NCI-H2029 (cell line): ENCODE measurements at regions not wholly inside any gene's neighbourhood (a gene's known extent, or its start where the extent isn't known, plus 50 kb on each side); places are given as distances from the start of the nearest gene placed in this dataset.

Source experiments
- DNase-seq: peaks from one replicate; lab custom pipeline; 2025; lab: John Stamatoyannopoulos, UW

DNA sequence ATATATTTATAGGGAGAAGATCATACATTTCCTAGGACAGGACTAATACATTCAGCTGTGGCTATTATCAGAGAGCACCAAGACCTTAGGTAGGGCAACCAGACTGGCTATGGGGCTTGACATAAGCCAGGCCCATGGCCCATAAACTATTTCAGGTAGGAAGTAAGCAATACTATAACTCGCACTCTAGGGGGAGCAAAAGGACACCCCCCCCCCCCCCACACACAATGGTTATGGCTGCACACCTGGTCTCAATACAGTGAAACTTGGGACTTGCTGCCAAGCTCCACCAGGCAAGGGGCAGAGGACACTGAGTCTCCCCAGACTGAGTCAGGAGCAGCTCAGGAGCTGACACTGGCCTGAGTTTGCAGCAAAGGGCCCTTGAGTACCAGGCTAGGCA lies 348.9 kb upstream of the ASIC2 start:
- DNase-seq, result no peak

DNA sequence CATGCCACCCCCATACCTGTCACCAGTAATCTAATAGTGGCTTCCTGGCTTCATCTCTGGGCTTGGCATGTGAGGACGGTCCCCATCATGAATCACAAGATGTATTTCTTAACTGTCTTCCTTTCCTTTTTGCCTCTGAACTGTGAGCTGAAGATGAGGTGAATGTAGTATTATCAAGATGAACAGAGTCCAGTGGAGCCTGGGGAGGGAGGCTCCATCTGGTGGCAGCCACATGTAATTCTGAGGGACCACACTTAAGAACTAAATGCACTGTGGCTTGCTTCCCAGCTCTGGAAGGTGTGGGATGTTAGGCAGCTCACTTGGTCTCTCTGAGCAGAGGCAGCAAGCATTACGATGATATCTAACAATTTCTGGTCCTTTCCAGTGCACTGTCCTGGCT lies 354.9 kb upstream of the ASIC2 start:
- no peak for DNase-seq

DNA sequence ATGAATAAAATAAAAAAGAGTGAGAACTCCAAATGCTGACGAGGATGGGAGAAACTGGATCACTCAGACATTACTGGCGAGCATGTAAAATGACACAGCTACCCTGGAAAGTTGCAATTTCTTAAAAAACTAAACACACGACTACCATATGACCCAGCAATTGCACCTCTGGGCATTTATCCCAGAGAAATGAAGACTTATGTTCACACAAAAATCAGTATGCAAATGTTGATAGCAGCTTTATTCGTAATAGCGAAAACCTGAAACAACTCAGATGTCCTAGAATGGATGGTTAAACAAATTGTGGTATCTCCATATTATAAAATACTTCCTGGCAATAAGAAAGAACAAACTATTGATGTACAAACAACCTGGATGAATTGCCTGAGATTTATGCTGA lies 357.2 kb upstream of the ASIC2 start:
- no peak for DNase-seq

DNA sequence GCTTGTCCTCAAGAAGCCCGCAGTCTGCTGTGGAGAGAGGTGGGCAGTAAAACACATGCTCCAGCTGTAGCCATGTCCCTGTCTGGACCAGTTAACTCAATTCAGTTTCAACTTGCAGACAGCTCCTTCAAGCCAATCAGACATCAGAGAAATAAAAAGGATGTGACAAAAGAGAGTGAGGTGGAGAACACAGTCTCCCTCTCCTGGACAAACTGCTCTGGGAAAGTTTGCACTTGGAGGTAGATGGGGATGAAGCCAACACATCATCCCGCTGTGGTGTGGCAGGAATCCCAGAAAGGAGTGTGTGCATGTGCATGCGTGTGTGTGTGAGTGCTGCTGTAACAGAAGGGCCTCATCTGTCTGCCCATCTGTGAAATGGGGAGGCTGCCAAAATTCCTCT lies 358.6 kb upstream of the ASIC2 start:
- DNase-seq, result no peak

DNA sequence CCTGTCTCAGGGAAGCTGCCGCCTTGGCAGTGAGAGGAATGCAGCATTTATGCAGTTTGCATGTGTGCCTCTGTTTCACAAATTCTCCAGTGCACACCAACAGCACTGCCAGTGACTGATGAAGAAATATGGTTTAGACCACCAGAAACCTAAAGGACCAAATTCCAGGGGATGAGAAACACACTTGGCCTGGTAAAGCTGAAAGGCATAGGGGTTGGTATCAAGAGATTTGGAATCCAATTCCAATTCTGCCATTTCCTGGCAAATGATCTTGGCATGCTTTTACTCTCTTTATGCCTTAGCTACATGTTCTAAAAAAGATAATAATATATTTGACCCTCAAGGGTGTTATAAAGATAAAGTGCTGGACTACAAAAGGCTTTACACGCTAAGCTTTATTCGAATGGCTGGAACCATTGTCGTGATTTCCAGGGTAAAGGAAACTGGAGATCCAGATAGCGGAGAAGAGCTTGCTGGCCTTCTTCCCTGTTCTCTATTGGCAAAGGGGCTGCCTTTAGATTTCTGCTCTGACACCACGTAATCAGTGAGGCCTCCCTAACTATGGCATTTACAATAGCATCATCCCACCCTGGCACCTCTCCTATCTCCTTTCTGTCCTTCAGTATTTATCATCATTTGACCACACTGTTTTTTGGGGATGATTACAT lies 359.8 kb upstream of the ASIC2 start:
- no peak for DNase-seq

DNA sequence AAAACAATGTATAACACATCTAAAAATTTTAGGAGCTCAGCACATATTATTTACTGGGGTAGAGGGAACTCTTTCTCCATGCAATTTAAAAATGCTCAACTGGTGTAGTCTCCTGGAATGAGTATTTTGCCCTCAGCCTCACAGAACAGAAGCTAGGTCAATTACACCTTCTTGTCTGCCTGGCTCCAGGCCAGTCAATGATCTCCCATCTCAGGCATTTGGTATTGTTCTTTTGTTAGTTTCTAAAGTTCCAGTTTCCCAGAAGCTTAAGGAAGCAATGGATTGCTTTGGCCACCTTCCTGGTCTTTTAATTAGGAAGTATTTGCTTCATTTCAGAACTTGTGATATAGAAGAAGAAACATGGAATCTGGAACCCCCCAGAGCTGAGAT lies 360.3 kb upstream of the ASIC2 start:
- no peak for DNase-seq

DNA sequence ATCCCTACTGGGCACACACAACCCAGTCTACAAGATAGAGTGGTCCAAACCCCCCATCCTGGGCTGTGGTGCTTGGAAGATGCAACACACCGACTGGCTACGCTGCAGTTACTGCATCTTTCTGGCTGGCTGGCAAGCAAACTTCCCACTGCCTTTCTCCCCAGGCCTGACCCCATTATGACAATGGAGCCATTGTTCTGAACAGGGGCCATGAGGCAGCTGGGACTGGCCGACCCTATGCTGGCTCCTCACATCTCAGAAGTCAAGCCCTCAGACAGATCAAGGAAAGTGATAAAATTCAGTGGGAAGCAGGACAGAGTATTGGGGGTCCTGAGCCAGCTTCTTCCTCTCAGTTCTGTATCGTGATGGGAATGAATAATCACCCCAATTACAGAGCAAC lies 364.1 kb upstream of the ASIC2 start:
- no peak for DNase-seq

DNA sequence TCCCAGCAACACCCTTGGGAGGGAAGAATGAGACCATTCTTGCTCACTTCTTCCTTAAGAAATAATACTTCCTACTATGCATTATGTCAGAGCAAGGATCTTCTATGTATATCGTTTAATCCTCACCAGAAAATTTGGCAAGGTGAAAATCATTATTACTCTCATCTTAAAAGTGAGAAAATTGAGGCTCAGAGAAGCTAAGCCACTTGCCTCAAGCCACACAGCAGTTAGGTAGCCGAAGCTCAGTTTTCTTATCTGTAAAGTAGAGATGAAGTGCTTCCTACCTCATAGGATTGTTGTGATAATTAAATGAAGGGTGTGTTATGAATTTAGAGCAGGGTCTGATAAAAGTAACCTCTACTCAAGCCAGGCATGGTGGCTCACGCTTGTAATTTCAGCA lies 368.9 kb upstream of the ASIC2 start:
- DNase-seq, result no peak

DNA sequence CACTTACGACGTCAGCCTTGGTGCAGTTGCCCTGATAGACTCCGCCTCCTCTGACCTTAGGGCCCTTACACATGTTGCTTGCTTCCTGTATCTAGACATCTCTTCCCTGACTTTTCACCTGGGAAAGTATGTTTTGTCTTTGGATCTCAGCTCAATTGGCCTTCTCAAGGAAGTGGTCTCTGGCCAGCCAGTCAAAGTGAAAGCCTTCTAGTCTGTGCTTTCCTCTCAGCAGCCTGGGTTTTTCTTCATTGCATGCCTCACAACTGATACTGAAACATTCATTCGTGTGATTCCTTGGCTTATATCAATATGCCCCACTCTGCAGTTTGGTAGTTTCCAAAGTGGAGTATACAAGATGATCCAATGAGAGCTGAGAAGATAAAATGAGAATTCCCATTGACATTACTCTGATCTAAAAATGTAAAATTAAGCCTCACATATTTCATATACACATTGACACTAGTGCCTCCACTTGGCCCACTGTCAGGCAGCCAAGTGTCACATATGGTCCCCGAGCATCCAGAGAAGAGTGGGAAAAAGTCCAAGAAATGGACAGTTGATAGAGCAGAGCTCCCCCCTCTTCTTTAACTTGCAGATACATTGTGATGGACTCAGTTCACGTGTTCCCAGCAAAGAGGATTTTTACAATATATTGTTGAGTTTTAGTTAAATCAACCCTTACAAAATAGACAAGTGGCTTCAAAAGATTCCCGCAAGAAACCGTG lies 371.2 kb upstream of the ASIC2 start:
- DNase-seq, result no peak

DNA sequence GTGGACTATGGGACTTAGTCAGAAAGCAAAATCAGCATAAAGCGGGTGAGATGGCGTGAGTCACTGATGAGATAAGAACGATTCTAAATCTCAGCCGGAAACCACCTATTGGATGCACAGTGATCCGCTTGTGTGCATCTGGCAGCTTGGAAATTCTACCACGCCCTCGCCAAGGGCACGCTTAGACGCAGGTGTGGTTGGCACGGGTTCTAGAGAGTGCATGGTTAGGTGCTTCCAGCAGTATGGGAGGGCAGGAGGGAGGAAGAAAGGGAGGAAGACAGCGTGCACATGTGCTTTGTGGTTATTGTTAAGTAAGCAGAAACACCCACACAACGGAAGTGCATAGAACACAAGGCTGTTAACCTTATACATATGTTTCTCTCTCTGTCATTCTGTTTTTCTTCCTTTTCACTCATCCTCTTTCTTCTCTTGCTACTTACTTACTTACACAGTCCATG lies 374.0 kb upstream of the ASIC2 start:
- DNase-seq, result no peak

DNA sequence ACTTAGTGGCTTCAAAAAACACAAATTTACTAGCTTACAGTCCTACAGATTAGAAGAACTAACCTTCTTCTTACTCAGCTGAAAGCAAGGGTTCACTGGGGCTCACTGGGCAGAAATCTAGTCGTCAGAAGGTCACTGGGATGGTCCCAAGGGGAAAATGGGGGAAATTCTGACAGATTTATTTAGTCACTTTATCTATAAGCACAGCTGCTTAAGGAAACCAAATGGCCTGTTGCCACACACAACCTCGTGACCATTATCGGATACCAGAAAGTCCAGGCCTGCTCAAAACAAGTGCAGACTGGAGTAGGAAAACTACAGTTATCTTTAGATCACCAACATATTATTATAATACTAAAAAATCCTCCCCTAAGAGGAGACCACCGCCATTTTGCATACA lies 374.6 kb upstream of the ASIC2 start:
- DNase-seq, result no peak

DNA sequence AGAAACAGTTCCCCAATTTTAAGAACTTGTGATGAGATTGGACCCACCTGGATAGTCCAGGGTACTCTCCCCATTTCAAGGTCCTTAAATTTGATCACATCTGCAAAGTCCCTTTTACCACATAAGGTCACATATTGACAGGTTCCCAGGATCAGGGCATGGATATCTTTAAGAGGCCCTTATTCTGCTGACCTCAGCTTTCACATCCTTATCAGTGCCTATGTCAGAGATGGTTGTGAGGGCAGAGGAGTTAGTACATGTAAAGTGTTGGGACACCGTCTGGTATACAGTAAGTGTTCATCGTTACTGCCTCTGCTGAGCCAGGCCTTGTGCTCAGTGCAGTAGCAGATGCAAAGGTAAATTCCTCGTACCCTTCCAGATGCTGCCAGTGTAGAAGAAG lies 375.4 kb upstream of the ASIC2 start:
- no peak for DNase-seq

DNA sequence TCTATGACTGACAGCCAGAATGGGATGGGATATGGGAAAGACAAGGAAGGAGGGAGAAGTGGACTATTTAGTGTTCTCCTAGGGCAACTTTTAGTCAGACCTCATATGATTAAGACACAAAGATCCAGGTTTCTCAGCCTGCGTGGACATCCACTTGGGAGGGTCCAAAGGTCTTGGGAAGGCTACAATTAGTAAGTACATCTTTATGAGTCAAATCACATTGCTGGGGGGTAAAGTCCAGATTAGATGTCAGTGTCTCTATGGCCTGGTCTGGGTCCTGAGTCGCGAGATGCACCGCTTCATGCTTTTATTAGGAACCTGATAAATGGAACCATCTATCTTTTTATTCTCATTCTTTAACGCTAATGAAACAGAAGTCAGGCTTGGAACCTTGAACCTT lies 378.4 kb upstream of the ASIC2 start:
- no peak for DNase-seq

DNA sequence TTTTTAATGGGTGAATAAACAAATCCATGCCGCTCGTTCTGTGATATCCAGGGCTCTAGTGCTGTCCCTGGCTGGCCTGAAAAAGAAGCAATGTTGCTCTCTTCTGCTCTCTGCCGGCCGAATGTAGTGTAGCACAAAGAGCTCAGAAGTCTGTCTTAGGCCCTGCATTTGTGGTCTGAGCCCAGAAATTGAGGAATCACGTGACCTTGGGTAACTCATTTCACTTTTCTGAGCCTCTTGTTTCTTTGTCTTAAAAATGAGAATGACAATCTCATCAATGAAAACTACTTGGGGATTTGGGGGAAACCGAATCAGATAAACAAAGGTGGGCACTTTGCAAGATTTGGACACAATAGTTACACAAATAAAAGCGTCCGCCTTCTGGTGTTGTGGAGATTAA lies 381.6 kb upstream of the ASIC2 start:
- no peak for DNase-seq

DNA sequence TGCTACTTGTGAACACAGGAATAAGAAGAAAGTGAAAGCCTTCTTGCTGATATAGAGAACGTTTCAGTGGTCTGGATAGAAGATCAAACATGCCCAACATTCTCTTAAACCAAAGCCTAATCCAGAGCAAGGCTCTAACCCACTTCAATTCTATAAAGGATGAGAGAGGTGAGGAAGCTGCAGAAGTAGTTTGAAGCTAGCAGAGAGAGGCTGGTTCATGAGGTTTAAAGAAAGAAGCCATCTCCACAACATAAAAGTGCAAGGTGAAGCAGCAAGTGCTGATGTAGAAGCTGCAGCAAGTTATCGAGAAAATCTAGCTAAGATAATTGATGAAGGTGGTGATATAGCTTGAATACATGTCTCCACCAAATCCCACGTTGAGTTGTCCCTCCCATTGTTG lies 383.3 kb upstream of the ASIC2 start:
- DNase-seq, result no peak

DNA sequence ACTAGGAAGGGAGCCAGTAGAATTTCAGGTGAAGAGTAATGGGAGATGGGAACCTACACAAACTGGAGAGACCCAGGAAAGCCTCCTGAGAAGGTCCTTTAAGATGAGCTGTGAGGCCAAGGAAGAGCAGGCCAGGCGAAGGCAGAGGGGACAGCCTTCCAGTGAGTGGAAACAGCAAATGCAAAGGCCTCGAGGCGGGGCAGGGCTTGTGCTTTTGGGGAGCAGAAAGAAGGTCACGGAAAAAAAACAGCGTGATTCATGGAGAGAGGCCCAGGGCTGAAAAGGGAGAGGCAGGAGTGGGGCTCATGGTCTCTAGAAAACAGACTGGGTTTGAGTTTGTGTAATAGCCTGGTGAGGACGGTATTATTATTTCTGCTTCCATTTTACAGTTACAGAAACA lies 386.5 kb upstream of the ASIC2 start:
- no peak for DNase-seq

DNA sequence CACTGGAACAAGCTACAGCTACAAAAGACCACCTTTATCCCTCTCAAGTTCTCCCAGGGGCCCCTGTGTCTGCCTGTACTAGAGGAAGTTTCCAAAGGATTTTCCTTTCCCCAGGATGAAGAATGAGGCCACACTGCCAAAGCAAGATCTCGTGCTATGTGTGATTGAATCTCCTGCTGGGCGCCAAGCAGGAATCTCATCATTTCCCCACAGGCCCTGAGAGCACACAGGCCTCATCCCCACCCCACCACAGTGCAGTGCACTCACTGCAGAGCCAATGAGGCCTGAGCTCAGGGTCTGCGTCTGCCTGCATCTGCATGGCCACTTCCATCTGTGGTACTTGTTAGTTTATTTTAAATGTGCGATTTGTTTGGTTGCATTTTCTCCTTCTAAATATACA lies 387.4 kb upstream of the ASIC2 start:
- no peak for DNase-seq

DNA sequence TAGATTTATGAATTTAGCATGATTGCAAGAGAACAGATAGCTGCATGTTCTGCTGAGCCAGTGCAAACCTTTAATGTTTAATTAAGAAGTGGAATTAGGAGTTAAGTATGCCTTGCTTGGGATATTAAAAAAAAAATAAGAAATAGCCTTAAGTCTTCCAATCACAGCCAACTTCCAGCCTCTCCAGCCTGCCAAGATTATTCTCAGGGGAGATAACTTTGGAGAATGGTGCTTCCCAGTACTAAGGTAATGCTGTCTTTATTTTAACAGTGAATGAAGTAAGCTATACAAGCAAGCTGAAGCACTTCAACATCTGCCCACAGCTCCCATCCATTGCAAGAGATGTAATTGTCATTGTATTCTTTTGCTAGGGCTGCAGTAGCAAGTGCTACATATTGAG lies 389.5 kb upstream of the ASIC2 start:
- DNase-seq, result no peak

DNA sequence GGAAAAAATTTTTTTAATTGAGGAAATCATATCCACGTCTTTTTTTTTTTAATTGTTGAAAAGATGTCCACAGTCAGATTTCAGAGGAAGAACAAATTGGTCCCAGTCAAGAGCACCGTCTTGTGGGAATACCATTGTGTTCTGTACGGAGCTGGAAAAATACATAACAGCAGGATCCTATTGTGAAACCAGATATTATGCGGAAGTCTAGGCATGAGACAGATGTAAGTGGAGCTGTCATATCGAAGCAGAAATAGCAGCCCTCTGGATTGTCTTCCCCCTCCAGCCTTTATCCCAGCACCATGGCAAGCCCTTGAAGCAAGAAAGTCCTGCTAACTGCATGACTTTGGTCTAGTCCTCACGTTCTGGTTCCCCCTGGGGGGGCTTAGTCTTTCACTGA lies 391.6 kb upstream of the ASIC2 start:
- no peak for DNase-seq

DNA sequence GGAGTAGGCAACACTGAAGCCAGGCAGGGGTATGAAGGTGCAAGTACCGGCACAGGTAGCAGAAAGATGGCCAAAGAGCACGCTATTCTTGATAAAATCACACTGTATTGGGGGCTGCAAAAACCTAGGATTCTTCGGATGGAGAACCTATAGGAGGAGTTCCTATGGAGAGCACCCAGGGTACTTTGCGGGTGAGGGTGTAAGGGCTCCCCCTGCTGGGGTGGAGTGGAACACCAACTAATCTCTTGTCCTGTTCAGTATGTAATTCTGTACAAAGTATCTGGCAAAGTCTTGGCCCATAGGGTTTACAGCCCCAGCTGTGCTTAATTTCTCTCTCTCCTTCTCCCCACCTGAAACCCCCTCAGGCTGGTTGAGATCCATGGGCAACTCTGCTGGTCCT lies 393.1 kb upstream of the ASIC2 start:
- no peak for DNase-seq

DNA sequence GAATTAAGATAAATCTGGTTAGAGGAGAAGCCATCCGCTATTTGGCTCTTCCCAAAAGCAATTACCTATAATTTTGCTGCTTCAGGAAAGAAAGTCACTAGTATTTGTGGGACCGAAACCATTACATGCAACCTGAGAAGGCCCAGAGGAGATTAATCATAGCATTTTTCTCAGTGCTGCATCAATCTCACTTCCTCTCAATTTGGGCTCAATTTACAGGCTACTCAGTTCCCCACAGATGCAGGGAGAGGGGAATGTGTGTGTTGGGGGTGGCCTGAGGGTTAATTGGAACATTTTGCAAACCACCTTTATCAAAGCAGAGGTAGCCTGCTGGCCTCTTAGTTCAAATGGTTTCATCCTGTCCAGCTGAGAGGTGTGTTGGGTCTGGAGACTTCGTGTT lies 394.7 kb upstream of the ASIC2 start:
- no peak for DNase-seq

DNA sequence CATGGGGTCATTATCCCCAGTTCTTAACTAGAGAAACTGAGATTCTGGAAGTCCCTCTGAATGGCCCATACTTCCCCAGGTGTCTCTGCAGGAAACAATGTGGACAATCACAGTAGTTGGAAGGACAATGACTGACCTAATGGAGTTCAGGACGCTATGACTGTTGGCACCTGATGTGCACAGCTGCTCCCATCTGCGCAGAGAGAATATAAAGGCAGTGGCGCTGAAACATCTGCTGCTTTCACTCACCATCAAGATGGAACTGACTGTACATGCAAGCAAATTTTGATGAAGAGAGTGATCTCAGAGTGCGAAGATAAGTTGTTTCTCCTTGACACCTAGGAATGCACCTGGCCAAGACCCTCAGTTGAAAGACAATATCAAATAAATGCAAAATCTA lies 395.7 kb upstream of the ASIC2 start:
- DNase-seq, result no peak

DNA sequence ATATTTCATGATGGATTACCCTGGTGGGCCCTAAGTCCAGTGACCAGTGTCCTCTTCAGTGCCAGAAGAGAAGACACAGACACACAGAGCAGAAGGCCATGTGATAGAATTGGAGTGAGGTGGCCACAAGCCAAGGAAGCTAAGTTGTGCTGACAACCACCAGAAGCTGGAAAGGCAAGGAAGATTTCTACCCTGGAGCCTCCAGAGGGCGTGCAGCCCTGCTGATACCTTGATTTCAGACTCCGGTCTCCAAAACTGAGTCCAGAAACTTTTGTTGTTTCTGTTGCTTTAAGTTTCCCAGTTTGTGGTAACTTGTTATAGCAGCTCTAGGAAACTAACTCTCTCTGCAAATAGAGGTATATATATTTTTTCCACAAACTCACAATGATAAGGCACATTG lies 396.6 kb upstream of the ASIC2 start:
- no peak for DNase-seq

DNA sequence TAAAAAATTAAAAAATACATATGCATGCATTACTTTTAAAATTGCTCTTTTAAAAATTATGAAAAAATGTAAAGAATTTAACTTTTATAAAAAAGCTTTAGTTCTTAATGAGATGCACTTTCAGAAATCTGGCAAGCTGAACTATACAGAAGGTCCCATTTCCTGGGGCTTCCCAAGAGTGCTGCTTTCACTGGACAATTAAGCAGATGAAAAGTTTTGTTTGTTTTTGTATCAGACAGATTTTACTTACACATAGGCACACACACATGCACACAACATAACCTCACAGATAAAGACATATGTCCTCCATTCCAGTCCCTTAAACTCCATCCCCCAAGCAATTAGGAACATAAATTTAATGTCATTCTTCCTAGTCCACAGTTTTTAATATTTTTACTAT lies 402.3 kb upstream of the ASIC2 start:
- DNase-seq, result no peak
